SK-N-MC (cell line): ENCODE measurements at regions not wholly inside any gene's neighbourhood (a gene's known extent, or its start where the extent isn't known, plus 50 kb on each side); places are given as distances from the start of the nearest gene placed in this dataset.

Experiments
- EZH2 ChIP-seq: fragments of 200-600 bp; sonication (generic); IDR thresholded peaks from one replicate; pipeline ENCODE4 v1.6.1; 2017; ENCODE audit warnings: antibody characterized with exemption
- FOXP2 ChIP-seq: optimal IDR thresholded peaks from 2 replicates; pipeline ENCODE3; 2011; ENCODE audit warnings: mild to moderate bottlenecking, moderate library complexity; ENCODE audit not compliant: insufficient read depth; ENCODE audit errors: extremely low read length, control extremely low read depth

DNA sequence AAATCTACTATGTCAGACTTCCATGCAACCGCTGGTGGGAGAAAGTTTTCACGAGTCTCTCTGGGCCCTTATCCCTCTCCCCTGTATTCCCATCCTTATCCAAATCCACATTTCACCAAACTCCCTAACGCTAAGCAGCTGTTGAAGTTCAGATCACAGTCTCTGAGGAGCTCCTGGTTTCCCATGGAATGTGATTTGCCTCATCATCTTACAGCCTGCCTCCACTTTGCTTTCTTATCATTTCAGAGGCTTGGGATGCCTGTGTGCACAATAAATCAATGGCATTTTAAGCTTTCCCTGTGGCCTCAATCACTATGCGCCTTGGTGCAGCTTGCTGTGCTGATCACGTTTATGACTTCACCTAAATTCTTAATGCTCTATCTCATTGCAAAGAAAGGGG is 352.4 kb upstream of the FAT3 start:
- TF ChIP-seq EZH2 (no peak), FOXP2 (no peak)
